DMS53 (cell line): ENCODE measurements at regions not wholly inside any gene's neighbourhood (a gene's known extent, or its start where the extent isn't known, plus 50 kb on each side); places are given as distances from the start of the nearest gene placed in this dataset.

ENCODE experiments used
- DNase-seq: peaks from one replicate; lab custom pipeline; 2025; lab: John Stamatoyannopoulos, UW

DNA sequence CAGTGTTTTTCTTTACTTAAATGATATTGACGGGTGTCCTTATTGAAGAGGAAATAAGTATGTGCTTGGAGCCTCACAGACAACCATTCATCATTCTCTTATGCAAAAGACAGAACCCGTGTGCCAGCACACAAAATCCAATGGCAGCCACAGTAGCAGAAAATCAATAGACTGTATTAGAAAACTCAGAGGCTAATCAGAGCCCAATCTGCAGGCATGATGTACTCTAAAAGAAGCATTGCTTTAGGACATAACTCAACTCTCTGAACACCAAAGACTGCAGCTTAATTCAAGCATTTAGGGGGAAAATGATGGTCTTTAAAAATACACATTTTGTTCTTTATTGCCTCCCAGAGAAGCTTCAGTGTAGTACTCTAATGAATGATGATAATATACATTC is 476.9 kb downstream of the PDHA2 start:
- no peak for DNase-seq

DNA sequence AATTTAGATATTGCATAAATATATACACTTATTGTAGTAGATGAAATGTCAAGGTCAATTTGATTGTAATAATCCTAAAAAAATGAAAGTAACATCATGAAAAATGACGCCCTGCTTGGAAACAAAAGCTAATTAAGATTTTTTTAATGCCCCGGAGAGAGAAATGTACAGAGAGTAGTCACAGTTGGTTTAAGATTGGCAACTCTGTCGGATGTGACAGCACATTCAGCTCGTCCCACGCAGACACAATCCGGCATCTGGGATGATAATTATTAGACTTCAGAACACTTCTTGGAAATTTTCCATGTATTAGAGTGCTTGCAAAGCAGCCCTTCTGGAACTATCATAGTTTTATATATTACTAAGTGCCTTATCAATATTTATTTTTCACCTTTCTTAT is 478.0 kb downstream of the PDHA2 start:
- no peak for DNase-seq

DNA sequence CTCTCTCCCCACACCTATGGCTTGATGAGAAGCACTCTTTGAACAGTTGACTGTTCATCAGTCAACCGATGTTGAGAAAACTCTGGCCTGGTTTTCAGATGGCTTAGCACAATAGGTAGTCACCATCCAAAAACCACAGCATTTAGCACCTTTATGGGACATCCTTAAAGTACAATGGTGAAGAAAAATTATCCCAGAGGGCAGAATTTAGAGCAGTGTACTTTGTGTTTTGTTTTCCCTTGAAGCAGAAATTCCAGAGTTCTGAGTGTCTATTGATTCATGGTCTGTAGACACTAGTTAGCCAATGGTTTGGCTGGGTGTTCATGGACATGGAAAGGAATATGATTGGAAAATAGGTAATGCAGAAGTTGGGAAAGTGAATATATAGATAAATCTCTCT is 487.0 kb downstream of the PDHA2 start:
- DNase-seq, result no peak

DNA sequence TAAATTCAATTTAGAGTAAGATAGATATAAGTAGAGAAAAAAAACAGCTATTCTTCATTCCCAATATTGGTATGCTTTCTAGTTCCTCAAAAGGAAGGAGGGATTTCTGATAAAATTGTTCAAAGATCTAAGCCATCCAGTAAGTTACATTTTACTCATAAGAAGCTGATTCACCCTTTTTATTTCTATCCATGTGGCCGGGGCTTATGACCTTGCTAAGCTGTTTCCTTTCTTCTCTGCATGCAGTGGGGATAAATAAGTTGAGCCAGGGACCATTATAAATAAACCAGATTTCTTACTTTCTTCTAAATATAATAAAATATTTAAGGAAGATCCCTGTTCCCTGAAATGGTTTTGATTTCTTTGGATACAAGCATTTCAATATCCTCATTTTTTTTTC is 502.3 kb downstream of the PDHA2 start:
- no peak for DNase-seq

DNA sequence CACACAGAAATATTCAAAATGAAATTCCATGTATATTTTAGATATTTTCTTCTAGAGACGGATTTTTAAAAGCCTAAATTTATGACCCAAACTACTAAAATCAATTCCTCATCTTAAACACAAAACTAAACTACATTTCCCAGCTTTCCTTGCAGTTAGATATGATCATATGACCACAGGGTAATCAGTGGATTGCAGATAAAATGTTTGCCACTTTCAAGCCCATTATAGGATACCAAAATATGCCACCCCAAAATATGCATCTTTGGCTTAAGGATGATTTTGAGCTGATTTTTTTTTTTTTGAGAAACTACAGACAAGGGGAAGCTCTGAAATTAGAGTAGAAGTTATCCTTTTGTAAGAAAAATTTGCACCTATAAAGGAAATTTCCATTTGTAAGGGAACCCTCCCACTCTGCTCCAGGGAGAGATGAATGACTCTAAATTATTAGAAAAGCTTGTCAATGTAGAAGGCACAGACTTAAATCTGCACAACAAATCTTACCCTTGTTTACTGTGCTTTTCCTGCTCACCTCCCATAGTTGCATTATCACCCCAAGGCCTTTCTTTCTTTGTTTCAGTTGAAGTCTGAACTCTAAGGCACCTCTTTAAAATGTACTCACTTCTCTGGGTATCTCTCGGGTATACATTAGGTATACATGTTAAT is 503.0 kb downstream of the PDHA2 start:
- no peak for DNase-seq

DNA sequence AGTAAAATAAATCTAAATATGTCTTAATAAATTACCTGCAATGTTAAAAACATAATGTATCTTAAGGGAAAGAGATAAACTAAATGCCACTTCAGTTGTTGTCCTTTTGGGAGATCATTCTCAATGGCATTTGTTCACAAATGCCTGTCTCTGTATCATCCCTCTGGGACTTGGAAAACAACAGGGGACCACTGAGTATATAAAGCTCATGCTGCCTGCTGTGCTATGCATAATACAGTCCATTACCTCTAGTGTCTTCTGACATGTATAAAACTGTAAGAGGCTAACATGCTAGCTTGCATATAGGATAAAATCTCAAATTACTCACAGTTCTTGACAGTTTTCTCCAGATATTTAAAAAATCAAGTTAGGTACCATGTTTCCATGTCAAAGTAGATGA is 503.9 kb downstream of the PDHA2 start:
- DNase-seq, result no peak

DNA sequence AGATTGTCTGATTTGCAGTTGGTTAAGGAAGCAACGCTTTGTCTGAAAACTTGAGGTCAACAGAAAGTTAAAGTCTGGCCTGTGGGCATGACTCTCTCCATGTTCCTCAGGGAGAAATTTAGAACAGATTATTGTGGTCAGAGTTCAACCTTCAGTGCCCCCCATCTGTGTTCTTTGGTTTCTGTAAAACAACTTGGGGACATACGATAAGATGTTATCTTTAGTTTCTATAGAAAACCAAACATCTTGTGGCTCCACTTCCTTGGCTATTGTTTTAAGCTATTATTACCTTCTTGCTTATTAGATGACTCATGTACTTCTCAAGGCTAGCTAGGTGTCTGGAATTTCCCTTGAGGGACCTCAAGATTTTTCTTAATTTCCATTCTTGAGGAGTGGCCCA is 507.7 kb downstream of the PDHA2 start:
- DNase-seq, result no peak

DNA sequence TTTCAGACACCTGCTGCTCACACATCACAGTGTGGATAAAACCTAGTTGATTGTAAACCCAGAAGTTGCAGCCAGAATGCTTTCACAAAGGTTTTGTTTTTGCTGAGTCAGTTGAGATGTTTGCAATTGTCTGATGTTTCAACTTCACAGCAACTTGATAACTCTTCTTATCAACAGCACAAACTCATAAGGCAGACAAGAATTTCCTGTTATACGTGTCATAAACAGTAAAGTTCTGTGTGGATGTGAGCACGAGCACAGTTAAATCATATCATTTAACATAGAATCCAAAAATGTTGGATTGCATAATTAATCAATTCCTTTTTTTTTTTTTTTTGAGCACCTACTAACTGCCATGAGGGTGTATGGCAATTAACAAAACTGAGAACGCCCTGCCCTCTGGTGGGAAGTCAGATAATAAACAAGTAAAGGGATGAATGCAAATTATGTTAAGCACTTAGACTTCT is 512.2 kb downstream of the PDHA2 start:
- peak; percentile 57 for DNase-seq

DNA sequence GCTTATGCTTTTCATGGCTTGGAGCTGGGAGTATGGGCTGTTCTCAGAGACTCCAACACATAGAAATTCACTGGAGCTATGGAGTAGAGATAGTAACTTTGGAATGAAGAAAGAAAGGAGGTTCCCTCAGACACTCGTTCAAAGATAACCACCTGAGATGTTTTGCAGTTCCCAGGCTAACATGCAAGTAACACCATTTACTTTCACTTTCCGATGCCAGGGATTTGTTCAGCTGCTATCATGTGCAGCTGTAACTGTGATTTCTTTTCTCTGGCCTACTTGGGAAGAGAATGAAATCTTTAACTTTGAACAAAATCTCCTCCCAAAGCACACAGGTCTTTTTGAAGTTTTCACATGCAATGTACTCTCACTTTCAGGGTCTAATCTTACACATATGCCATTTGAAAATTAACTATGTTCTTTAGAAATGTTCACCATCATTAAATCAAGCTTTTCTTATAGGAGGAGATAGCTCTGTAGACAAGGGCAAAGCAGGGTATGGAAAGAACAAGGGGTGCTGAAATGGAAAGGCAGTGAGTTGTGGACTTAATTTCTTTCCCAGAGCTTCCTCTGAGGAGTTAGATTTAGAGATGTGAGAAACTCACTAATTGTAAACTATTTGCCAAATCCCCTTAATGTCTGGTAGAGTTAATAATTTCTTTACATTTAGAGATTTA is 514.3 kb downstream of the PDHA2 start:
- DNase-seq, result peak; percentile 43

DNA sequence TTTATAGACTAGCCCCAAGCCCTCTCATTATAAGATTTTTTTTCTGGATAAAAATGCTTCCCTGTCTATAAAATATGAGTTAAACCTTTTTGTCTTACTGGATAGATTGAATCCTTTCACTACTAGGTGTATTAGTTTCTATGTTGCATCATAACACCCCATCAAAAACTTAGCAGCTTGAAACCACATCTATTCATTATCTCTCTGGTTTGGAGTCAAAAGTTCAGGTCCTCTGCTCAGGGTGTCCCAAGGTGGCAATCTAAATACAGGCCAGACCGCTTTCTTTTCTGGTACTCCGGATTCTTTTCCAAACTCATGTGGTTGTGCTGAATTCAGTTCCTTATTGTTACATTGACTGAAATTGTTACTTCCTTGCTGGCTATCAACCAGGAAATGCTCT is 515.5 kb downstream of the PDHA2 start:
- DNase-seq, result no peak

DNA sequence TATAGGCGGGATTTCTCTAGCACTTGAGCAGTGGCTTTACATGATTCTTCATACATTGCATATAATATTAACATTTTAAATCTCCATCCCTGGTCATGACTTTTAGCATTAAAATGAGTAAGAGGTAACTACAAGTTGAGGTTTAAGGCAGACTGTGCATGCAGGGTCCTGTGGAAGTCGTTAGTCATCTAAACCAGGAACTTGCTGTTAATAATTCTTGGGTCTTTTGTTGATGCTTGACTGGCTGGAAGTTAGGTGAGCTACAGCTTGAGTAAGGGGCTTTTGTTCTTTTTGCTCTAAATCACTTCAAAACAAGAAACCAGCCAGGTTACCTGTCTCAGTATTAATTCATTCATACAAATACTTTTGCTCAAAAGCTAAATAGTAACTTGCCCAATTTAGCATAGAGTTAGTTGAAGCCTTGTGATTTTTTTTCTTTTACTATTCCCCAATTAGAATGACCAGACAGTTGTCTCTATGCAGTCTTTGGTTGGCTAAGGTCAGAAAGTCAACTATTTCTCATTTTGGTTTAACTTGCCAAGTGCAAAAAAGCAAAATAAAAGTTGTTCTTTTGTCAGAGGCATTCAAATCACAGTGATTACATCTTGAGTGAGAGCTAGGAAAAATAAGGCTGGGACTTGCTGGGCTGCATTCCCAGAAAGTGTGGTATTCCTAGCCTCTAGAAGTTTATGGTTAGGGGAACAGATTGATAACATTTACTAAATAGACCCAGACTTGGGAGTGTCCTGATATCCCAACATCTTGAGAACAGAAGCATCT is 516.9 kb downstream of the PDHA2 start:
- DNase-seq, result no peak

DNA sequence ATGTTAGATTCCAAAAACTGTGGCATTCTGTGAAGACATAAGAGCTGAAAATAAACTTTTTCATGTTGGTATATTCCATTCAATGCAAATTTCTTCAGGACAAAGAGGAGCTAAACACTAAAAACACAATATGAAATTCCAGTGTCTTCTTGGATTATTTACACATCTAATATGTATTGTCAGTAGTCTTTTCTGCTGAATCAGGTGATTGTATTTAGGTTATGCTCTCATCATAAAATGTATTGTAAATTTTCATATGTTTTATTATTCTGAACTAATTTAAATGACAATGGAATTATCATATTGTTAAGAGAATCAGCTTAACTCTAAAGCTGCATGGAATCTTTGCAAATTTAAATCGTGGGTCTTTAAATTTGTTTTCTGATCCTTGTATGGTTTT is 526.7 kb downstream of the PDHA2 start:
- no peak for DNase-seq

DNA sequence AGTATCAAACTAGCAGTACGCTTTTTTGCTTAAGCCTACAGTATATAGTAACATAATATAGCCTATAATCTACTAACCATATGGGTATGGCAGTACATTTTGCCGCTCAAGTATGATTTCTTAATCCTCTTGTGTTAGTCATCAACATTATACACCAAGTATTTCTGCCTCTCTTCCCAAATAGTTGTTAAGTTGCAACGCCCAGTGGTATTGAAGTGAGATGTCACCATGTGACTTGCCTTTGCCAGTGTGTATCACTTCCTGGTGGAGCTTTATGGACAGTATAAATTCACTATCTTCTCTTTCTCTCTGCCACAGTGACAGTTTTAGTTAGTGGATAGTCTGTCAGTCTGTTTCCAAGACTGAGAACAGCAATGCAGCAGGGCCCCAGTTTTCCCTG is 535.5 kb downstream of the PDHA2 start:
- DNase-seq, result peak; percentile 4

DNA sequence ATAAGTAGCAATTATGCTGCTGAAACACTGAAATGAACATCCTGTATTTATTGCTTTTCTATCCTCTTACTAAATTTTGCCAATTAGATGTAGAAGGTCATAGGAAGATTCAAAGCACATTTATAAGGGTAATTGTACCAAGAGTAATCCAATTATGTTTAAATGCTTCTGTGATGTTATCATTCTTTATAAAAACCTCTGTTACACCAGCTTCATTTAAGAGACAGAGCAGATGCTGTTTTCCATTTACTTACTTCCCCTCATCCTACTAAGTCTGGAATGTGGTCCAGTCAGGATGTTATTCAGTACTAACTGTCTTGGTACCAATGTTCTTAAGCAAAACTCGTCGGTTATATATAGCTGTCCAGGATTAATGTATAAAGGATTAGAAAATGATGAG is 539.6 kb downstream of the PDHA2 start:
- DNase-seq, result no peak

DNA sequence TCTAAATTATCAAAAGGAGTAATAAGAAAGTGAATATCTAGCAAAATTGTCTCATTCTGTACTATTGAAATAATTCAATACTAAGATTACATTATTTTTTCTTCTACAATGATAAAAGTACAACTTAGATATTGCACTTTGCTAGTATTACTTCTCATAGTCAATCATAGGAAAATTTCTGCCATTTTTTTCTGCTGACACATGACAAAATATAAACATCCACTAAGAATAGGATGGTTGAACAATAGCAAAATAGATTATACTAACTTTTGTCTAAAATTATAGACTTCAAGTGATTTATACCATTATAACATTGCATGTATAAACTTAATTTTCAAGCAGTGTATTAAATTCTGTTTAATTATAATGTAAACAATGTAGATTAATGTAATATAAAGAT is 540.2 kb downstream of the PDHA2 start:
- no peak for DNase-seq

DNA sequence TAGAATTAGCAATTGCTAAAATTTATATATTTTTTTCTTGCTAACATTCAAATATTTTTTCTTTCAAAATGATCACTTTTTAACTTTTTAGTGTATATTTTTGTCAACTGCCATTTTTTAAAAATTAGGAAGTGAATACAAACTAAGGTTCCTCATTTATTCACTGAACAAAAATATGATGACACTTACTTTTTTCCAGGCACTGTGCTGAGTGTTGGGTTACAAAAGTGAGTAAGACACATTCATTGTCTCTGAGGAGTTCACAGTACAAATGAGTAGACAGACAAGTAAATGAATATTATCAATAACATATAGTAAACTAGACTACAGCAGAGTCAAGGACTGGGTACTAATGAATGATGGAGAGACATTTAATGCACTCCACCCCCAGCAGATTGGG is 543.5 kb downstream of the PDHA2 start:
- no peak for DNase-seq

DNA sequence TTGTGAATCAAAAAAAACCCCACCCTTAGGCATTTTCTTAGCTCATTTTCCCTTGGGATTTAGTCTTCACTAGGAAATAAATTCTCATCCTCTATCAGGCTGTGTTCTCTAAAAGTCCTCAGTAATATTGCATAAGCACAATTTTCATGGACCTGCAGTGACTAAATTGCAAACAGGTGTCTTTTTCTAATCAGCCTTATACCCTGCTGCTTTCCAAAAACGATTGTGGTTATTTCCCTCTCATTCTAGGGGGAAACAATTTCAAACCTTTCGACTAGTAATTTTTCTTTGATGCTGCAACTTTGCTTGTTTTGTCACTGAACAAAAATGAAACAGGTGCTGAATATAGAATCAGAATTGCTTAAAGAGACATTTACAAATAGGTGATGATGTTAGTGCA is 549.9 kb downstream of the PDHA2 start:
- no peak for DNase-seq

DNA sequence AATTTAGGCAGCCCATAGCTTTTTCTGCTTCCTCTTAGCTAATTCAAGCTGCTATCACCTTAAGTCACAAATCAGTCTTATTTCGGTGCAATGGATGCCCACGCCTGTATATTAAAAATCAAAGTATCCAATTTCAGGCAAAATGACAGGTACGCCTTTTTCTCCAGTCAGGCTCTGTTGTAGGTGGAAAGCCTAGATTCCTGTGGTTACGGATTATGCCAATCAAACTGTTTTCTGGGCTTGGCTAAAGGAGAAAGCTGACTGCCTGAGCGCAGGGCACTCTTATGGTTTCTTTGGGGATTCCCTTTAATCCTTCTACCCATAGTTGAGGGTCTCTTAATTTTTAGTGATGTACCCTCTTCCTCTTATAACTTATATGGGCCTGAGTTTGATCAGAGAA is 550.5 kb downstream of the PDHA2 start:
- no peak for DNase-seq

DNA sequence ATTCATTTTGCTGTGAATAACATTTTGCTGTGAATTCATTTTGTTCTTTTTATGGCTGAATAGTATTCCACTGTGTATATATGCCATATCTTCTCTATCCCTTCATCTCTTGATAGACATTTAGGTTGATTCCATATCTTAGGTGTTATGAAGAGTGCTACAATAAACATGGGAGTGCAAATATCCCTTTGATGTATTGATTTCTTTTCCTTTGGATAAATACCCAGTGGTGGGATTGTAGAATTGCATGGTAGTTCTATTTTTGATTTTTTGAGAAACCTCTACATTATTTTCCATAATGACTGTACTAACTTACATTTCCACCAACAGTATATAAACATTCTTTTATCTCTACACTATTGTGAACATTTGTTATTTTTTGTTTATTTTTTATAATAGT is 555.9 kb downstream of the PDHA2 start:
- DNase-seq, result no peak

DNA sequence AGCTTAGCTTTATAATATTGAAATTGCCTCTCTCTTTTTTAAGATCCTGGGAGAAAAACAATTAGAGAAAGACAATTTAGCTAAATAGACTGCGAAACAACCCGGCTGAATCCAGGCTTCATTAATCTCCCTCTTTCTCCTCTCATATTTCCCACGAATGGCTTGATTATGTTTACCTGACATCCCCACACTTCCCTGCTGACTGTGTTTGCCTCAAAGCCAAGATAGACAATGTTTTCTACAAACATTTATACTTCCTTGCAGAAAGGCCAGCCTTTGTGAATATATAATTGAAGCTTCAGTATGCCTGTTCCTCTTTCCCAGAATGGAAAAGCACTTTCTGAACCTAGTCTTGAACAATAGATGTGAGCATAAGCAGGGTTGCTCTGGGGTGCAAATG is 566.8 kb downstream of the PDHA2 start:
- DNase-seq, result peak; percentile 4

DNA sequence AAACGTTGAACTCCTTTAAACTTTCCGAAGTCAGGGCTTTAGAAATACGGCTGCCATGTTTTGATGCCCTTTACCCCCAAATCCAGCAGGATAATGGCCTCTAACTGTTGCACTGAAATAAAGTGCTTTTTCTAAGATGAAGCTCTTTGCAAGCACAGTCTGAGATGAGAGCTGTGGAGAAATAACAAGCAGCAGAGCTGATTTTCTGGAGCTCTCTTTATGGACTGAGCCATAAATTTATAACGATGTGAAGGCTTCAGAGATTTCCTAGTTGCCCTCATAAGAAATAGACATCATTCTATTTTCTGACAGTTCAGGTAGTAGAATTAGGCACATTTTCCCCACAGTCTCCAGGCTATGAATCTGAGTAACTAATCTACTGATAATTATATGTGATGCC is 567.3 kb downstream of the PDHA2 start:
- DNase-seq, result no peak

DNA sequence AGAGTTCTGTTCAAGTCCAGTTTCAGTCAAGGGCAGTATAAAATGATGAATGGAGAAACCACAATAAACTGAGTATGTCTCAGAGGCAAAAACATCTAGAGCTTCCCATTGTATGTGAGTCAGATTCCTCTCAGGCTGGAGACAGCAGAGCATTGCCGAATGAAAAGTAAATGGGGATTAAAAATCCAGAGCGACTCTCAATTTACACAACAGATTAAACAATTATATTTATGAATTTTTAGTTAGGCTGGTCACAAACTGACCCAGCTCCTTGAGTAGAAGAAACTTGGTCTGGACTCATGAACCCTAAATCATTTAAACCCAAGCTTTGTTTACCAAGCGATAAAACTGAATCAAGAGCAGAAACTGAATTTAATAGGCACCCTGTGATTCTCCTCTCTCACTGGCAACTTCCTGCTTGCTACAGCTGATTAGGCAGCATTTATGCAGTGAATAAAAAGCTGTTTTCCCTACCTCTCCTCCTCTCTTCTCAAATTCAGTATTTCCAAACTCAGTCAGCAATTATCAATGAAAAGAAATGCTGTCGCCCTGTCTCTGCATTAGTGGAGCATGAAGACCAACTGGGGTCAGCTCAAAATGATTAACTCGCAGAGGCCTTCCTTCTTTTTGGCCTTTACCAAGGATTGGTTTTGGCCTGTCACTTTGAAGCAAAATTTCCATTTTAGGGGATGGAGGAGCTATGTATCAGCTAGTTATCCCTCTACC is 568.0 kb downstream of the PDHA2 start:
- no peak for DNase-seq

DNA sequence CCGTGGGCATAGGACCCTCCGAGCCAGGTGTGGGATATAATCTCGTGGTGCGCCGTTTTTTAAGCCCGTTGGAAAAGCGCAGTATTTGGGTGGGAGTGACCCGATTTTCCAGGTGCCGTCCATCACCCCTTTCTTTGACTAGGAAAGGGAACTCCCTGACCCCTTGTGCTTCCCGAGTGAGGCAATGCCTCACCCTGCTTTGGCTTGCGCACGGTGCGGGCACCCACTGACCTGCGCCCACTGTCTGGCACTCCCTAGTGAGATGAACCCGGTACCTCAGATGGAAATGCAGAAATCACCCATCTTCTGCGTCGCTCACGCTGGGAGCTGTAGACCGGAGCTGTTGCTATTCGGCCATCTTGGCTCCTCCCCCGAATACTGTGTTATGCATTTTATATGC is 575.0 kb downstream of the PDHA2 start:
- peak; percentile 61 for DNase-seq
